Right lobe of liver (tissue), 4 donors: ENCODE measurements at regions not wholly inside any gene's neighbourhood (a gene's known extent, or its start where the extent isn't known, plus 50 kb on each side); places are given as distances from the start of the nearest gene placed in this dataset.

Experiments used
- POLR2A ChIP-seq: fragments of 450-650 bp; IDR thresholded peaks from one replicate; pipeline ENCODE4 v1.6.1; 2017; ENCODE audit warnings: antibody characterized with exemption, mild to moderate bottlenecking
- TF ChIP-seq, protein P1 (sequence below), 4 donors: fragments of 200-600 bp in 3 of 4; fragments of 450-650 bp in 1 of 4; IDR thresholded peaks; one replicate each; pipeline versions ENCODE4 v1.5.1 to v1.8.0; 2016 to 2022; ENCODE audit warnings: antibody characterized with exemption in 4 of 4, mild to moderate bottlenecking in 2 of 4
- donor health status: DM: no; HTN: no; CAD: no.
- donor health status: DM: no; HTN: no; CAD: no.
- donor health status: DM: no; HTN: yes; CAD: no.

DNA sequence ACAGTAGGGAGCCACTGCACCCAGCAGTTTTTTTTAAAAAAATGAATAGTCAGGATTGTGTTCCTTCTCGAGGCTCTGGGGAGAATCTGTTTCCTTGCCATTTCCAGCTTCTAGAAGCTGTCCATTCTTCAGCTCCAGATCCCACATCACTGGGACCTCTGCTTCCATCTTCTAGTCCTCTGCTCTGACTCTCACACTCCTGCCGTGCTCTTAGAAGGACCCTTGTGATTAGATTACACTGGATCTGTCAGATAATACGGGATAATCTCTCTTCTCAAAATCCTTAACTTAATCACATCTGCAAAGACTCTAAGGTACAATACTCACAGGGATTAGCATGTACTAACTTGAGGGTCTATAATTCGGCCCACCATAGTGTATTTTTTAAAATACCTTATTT is 158.9 kb upstream of the SP4 start:
- TF ChIP-seq, protein P1, sequence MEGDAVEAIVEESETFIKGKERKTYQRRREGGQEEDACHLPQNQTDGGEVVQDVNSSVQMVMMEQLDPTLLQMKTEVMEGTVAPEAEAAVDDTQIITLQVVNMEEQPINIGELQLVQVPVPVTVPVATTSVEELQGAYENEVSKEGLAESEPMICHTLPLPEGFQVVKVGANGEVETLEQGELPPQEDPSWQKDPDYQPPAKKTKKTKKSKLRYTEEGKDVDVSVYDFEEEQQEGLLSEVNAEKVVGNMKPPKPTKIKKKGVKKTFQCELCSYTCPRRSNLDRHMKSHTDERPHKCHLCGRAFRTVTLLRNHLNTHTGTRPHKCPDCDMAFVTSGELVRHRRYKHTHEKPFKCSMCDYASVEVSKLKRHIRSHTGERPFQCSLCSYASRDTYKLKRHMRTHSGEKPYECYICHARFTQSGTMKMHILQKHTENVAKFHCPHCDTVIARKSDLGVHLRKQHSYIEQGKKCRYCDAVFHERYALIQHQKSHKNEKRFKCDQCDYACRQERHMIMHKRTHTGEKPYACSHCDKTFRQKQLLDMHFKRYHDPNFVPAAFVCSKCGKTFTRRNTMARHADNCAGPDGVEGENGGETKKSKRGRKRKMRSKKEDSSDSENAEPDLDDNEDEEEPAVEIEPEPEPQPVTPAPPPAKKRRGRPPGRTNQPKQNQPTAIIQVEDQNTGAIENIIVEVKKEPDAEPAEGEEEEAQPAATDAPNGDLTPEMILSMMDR (IDR thresholded peaks at IDR 0.05) = no peak
- no peak for TF ChIP-seq POLR2A
